Gastrocnemius medialis (tissue), 4 donors: ENCODE measurements at regions not wholly inside any gene's neighbourhood (a gene's known extent, or its start where the extent isn't known, plus 50 kb on each side); places are given as distances from the start of the nearest gene placed in this dataset.

Experiments
- CTCF ChIP-seq, 5 experiments: fragments of 450-650 bp in 3 of 5; fragments of 200-600 bp in 2 of 5; sonication (generic) in 2 of 5; IDR thresholded peaks in 4 of 5; conservative IDR thresholded peaks in 1 of 5; 1 replicate in 4 of 5; 2 replicates in 1 of 5; pipeline ENCODE4 v1.5.1; 2016 to 2019; ENCODE audit warnings: antibody characterized with exemption in 5 of 5, mild to moderate bottlenecking in 3 of 5, moderate library complexity in 3 of 5
- POLR2A ChIP-seq, 2 donors: fragments of 450-650 bp; IDR thresholded peaks; one replicate each; pipeline ENCODE4 v1.6.1; 2017; ENCODE audit warnings: antibody characterized with exemption in 2 of 2, mild to moderate bottlenecking in 2 of 2, moderate library complexity in 2 of 2

- TF ChIP-seq CTCF (IDR thresholded peaks at IDR 0.05 in 4 of 5, conservative IDR thresholded peaks at IDR 0.05 in 1 of 5) (no peak), POLR2A (IDR thresholded peaks at IDR 0.05) (no peak)
Measured at GRCh38 chr3:65035246-65035645, 347.4 kb upstream of the ADAMTS9 start.
